GM19324 (cell line): ENCODE measurements at regions not wholly inside any gene's neighbourhood (a gene's known extent, or its start where the extent isn't known, plus 50 kb on each side); places are given as distances from the start of the nearest gene placed in this dataset.
A peak's percentile ranks its signal among the peaks of the same experiment; 100 is the strongest.
"Not testable (repeated sequence)": the region's sequence is repeated elsewhere in the genome, so short reads cannot be mapped to it uniquely, and the experiment has no call there.

Source experiments
- ATAC-seq: cut with Tn5 transposase; IDR thresholded peaks from one replicate; pipeline ENCODE4 v1.9.1; 2021; ENCODE audit warnings: mild to moderate bottlenecking, moderate library complexity; ENCODE audit not compliant: unreplicated experiment, low FRiP score

DNA sequence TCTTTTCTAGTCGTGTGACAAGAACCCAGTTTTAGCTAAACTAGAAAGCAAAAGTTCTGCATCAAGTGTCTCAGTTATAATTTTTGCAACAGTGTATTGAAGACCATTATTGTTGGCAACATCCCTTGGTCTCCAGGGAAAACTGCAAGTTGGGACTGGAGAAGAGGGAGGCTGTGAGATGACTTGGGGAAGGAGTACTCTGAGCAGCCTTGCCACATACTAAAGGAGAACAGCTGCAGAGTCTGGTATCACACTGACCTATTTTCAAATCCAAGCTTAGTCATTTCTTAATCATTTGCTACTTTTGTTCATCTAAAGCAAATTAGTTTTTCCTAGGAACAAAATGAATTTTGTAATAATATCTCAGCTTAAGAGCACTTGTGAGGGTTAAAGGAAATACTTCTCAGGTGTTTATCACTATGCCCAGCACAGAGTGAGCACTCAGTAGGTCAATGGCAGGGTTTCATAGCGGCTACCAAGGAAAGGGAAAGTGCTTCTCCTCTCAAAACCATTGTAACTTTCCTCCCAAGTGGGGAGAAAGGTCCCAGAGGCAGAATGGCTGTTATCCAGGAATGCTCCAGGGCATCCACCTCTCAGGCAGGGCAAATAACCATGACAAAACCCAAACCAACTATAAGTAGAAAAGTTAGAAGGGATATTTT lies 247.1 kb downstream of the C11orf87 start:
- ATAC-seq: no peak

DNA sequence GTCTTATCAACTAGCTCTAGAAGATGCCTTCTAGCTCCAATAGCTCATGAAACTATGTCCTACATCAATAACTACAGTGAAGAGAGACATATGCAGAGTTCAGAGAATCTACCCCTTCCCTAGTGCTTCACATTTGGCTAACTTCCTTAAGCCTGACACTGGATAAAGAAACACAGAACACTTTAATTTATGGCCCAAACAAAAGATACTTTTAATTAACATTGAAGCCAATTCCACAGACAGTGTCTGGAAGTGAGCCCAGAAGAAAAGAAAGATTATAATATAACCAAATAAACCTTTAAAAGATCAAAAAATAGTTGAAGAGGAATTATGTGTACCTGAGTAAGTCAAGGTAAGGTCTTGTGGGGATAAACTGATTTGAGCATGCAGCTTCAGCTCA lies 255.2 kb downstream of the C11orf87 start:
- no peak for ATAC-seq

DNA sequence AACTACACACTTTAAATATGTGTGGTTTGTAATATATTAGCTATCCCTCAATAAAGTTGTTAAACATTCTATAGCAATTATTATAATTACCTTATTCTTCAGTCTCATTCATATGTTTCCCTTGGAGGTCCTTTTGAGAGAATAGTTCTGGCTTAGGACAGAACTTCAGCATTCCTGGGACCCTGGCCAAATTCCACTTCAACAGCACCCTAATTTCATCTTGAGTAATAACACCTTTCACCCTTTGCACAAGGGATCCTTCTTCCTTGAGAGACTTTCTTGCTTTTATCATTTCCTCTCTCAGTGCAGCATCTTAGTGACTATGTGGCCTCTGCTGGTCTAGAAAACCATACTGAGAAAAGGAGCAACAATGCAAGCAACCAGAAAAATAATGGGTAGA lies 255.9 kb downstream of the C11orf87 start:
- no peak for ATAC-seq

DNA sequence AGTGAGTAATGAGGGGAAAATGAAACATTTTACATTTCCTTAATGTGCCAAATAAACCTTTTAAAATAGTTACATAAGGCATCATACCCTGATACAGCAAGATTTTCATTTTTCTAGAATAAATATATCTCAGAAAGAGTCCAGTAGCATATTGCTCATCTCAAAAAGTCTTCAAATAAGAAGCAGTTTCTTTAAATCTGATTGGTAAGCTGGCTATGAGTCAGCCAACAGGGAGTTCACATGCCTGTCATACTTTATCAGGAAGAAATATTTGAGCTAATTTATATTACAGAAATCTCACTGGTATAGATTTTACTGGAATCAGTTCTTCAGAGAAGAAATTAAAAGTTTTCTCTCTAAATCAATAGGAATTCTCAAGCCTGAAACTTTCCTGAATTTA lies 258.1 kb downstream of the C11orf87 start:
- no peak for ATAC-seq

DNA sequence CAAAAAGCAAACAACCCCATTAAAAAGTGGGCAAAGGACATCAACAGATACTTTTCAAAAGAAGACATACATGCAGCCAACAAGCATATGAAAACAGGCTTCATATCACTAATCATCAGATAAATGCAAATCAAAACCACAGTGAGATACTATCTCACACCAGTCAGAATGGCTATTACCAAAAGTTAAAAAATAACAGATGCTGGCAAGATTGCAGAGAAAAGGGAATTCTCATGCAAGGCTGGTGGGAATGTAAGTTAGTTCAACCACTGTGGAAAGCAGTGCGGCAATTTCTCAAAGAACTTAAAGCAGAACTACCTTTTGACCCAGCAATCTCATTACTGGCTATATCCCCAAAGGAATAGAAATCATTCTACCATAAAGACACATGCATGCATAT lies 260.8 kb downstream of the C11orf87 start:
- ATAC-seq: not testable (repeated sequence)

- no peak for ATAC-seq
Measured at GRCh38 chr11:109695696-109696095, 273.7 kb downstream of the C11orf87 start.

DNA sequence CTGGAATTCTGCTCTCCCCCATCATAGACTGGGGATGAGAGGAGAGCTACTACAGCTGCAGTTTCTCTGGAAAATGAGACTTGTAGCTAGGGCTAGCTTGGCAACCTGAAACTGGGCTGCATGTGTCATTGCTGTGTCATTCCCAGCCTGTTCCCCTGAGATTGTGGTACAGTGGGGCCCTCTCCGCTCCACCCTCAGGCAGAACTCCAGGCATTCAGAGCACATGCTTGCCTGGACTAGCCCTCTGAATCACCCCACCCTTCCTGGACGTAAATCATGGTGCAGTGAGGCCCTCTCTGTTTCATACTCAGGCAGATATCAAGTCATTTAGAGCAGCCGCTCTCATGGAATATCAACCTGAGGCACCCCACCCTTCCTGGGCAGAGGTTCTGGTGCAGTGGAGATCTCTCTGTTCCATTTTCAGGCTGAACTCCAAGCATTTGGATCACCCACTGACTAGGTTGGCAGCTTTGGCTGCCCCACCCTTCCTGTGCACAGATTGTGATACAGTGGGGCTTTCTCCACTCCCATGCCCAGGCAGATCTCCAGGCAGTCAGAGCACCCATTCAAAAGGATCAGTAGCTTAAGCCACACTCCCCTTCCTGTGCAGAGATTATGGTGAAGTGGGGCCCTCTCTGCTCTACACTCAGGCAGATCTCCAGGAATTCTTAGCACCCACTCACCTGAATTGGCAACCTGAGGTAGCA lies 274.4 kb downstream of the C11orf87 start:
- no peak for ATAC-seq

GRCh38 chr11:109697140-109697843 lies 275.3 kb downstream of the C11orf87 start:
- peak; percentile 74 for ATAC-seq

DNA sequence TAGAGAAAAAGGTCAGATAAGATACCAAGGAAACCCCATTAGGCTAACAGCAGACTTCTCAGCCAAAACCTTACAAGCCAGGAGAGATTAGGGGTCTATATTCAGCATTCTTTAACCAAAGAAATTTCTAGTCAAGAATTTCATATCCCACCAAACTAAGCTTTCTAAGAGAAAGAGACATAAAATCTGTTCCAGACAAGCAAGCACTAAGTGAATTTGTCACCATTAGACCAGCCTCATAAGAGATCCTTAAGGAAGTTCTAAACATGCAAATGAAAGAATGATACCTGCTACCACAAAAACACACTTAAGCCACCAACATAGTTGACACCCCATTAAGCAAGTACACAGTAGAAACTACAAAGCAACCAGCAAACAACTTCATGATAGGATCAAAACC lies 276.2 kb downstream of the C11orf87 start:
- no peak for ATAC-seq

- ATAC-seq: no peak
Measured at GRCh38 chr11:109704432-109704831, 282.4 kb downstream of the C11orf87 start.

GRCh38 chr11:109706945-109707344 lies 285.0 kb downstream of the C11orf87 start:
- ATAC-seq: no peak

GRCh38 chr11:109707411-109707810 lies 285.4 kb downstream of the C11orf87 start:
- ATAC-seq: no peak

- no peak for ATAC-seq
Measured at GRCh38 chr11:109708184-109708583, 286.2 kb downstream of the C11orf87 start.

GRCh38 chr11:109714444-109714843 lies 292.5 kb downstream of the C11orf87 start:
- not testable (repeated sequence) for ATAC-seq

DNA sequence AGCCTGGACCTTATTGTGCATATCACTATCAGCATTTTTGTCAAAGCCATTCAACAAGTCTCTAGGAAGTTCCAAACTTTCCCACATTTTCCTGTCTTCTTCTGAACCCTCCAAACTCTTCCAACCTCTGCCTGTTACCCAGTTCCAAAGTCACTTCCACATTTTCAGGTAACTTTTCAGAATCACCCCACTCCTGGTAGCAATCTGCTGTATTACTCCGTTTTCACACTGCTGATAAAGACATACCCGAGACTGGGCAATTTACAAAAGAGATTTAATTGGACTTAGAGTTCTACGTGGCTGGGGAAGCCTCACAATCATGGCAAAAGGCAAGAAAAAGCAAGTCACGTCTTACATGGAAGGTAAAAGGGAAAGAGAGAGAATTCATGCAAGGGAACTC lies 293.4 kb downstream of the C11orf87 start:
- ATAC-seq: not testable (repeated sequence)

DNA sequence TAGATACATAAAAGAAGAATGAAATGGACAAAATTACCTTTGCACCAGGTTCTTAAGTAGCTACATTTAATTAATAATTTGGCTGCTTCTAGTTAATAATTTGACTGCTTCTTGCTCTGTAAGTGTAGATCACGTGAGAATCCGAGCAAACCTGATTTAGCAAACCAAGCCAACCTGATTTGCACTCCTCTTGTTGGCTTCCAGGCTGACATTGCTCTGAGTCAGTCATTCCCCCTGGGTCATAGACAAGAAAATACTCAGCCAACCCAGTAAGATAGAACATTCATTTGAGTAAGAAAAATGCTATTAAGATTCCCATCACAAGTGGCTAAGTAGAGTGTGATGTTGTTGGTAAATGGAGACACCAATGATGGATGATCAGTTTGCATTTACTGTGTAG lies 304.1 kb downstream of the C11orf87 start:
- no peak for ATAC-seq

GRCh38 chr11:109728056-109728455 lies 306.1 kb downstream of the C11orf87 start:
- no peak for ATAC-seq

- no peak for ATAC-seq
Measured at GRCh38 chr11:109729761-109730160, 307.8 kb downstream of the C11orf87 start.

- ATAC-seq: no peak
Measured at GRCh38 chr11:109730669-109731068, 308.7 kb downstream of the C11orf87 start.

- ATAC-seq: no peak
Measured at GRCh38 chr11:109731451-109731850, 309.5 kb downstream of the C11orf87 start.

DNA sequence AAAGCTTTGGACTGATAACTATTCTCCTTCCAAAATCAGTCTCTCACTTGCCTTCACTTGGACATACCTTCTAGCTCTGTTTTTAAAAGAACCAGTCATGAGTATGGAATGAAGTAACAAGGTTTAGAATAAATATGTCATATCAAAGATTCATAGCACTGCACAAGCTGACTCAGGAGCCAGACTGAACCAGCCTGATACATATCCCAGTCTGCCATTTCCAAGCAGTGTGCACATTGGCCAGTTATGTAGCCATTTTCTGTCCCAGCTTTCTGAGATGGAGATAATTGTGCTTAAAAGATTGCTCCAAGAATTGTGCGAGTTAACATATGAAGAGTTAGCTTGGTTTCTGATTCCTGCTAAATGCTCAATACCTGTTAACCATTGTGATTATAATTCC lies 311.3 kb downstream of the C11orf87 start:
- no peak for ATAC-seq

DNA sequence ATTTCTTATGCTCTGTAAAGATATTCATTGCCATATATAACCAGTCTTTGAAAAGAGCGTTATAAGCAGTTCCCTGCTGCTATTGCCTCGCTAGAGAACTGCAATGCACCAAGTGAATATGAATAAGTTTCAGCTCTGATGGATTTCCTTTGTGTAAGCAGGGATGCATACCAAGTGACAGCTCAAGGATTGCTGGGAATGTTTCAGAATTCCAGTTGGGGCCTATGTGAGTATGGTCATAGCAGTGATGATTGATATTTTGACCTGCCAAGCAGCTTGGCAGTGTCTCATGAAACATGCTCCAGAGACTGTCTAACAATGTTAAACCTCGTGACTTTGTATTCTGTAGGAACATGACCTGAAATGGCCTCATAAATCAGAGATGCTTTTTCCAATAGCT lies 312.6 kb downstream of the C11orf87 start:
- ATAC-seq: no peak
